ENCODE measurements at regions not wholly inside any gene's neighbourhood (a gene's known extent, or its start where the extent isn't known, plus 50 kb on each side); places are given as distances from the start of the nearest gene placed in this dataset.

DNA sequence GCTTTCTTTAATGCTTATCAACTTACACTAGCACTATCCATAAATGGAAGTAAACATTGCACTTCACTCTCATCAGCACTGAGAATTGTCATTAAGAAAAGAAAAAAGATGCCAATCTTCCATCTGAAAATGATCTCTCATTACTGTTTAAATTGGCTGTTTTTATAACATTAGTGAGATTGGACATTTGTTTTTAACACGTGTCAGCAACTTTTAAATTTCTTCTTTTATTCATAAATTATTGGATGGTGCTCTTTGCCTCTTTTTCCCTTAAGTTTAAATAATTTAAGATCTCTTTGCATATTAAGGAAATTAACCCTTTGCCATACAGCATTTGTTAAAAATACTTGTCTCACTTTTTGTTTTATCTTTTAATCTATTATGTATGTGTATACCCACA lies 146.5 kb upstream of the CHST9 start:
- ATAC-seq = no peak

DNA sequence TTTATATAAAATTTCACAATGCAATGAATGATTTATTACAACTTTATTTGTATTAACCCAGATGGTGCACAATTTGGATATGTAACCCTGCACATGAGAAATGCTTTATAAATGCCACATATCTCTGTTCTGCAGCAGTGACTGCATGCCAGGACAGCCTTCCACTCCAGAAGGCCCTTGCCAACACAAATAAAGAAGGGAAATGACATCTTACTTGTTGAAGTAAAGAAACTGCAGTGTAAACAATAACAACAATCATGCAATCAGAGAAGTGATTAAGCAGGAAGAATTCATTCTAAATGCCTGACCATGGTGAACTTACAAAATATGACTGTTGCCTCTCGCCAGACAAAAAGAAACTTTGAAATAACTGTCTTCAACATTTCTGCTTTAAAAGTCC lies 129.9 kb upstream of the CHST9 start:
- no peak for ATAC-seq
- TF ChIP-seq ZNF565 (CRISPR knock-in tag; conservative IDR thresholded peaks at IDR 0.05; ENCODE audit: low read depth) (no peak), SNAI2 (CRISPR knock-in tag; IDR thresholded peaks at IDR 0.05) (no peak), ESRRG (CRISPR knock-in tag; IDR thresholded peaks at IDR 0.05) (no peak), TCF4 (CRISPR knock-in tag; IDR thresholded peaks at IDR 0.05; ENCODE audit: borderline replicate concordance) (no peak), ISL1 (CRISPR knock-in tag; IDR thresholded peaks at IDR 0.05) (no peak), ARNTL (CRISPR knock-in tag; IDR thresholded peaks at IDR 0.05; ENCODE audit: borderline replicate concordance, low read depth) (no peak), OSR1 (CRISPR knock-in tag; IDR thresholded peaks at IDR 0.05) (no peak), ZFP30 (CRISPR knock-in tag; IDR thresholded peaks at IDR 0.05) (no peak)
- TF ChIP-seq, protein P1, sequence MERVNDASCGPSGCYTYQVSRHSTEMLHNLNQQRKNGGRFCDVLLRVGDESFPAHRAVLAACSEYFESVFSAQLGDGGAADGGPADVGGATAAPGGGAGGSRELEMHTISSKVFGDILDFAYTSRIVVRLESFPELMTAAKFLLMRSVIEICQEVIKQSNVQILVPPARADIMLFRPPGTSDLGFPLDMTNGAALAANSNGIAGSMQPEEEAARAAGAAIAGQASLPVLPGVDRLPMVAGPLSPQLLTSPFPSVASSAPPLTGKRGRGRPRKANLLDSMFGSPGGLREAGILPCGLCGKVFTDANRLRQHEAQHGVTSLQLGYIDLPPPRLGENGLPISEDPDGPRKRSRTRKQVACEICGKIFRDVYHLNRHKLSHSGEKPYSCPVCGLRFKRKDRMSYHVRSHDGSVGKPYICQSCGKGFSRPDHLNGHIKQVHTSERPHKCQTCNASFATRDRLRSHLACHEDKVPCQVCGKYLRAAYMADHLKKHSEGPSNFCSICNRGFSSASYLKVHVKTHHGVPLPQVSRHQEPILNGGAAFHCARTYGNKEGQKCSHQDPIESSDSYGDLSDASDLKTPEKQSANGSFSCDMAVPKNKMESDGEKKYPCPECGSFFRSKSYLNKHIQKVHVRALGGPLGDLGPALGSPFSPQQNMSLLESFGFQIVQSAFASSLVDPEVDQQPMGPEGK (CRISPR knock-in tag; IDR thresholded peaks at IDR 0.05; ENCODE audit: borderline replicate concordance) = no peak
- TF ChIP-seq, protein P2, sequence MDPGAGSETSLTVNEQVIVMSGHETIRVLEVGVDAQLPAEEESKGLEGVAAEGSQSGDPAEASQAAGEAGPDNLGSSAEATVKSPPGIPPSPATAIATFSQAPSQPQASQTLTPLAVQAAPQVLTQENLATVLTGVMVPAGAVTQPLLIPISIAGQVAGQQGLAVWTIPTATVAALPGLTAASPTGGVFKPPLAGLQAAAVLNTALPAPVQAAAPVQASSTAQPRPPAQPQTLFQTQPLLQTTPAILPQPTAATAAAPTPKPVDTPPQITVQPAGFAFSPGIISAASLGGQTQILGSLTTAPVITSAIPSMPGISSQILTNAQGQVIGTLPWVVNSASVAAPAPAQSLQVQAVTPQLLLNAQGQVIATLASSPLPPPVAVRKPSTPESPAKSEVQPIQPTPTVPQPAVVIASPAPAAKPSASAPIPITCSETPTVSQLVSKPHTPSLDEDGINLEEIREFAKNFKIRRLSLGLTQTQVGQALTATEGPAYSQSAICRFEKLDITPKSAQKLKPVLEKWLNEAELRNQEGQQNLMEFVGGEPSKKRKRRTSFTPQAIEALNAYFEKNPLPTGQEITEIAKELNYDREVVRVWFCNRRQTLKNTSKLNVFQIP (CRISPR knock-in tag; IDR thresholded peaks at IDR 0.05; ENCODE audit: borderline replicate concordance, low read depth) = no peak
- TF ChIP-seq, protein P3, sequence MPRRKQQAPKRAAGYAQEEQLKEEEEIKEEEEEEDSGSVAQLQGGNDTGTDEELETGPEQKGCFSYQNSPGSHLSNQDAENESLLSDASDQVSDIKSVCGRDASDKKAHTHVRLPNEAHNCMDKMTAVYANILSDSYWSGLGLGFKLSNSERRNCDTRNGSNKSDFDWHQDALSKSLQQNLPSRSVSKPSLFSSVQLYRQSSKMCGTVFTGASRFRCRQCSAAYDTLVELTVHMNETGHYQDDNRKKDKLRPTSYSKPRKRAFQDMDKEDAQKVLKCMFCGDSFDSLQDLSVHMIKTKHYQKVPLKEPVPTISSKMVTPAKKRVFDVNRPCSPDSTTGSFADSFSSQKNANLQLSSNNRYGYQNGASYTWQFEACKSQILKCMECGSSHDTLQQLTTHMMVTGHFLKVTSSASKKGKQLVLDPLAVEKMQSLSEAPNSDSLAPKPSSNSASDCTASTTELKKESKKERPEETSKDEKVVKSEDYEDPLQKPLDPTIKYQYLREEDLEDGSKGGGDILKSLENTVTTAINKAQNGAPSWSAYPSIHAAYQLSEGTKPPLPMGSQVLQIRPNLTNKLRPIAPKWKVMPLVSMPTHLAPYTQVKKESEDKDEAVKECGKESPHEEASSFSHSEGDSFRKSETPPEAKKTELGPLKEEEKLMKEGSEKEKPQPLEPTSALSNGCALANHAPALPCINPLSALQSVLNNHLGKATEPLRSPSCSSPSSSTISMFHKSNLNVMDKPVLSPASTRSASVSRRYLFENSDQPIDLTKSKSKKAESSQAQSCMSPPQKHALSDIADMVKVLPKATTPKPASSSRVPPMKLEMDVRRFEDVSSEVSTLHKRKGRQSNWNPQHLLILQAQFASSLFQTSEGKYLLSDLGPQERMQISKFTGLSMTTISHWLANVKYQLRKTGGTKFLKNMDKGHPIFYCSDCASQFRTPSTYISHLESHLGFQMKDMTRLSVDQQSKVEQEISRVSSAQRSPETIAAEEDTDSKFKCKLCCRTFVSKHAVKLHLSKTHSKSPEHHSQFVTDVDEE (CRISPR knock-in tag; IDR thresholded peaks at IDR 0.05) = no peak

More for the DNA sequence above, 146.5 kb upstream of the CHST9 start:
- TF ChIP-seq, protein P2 (CRISPR knock-in tag; IDR thresholded peaks at IDR 0.05; ENCODE audit: borderline replicate concordance, low read depth) = no peak
- TF ChIP-seq, protein P3 (CRISPR knock-in tag; IDR thresholded peaks at IDR 0.05) = no peak
- no peak for TF ChIP-seq ZC3H10 (CRISPR knock-in tag; IDR thresholded peaks at IDR 0.05)
- TF ChIP-seq, protein P1 (CRISPR knock-in tag; IDR thresholded peaks at IDR 0.05; ENCODE audit: borderline replicate concordance) = no peak
- TF ChIP-seq ZNF8 (CRISPR knock-in tag; IDR thresholded peaks at IDR 0.05) = no peak
- no peak for TF ChIP-seq ZNF565 (CRISPR knock-in tag; conservative IDR thresholded peaks at IDR 0.05; ENCODE audit: low read depth)
- no peak for TF ChIP-seq BACH2 (CRISPR knock-in tag; IDR thresholded peaks at IDR 0.05; ENCODE audit: borderline replicate concordance)
- TF ChIP-seq, protein P4, sequence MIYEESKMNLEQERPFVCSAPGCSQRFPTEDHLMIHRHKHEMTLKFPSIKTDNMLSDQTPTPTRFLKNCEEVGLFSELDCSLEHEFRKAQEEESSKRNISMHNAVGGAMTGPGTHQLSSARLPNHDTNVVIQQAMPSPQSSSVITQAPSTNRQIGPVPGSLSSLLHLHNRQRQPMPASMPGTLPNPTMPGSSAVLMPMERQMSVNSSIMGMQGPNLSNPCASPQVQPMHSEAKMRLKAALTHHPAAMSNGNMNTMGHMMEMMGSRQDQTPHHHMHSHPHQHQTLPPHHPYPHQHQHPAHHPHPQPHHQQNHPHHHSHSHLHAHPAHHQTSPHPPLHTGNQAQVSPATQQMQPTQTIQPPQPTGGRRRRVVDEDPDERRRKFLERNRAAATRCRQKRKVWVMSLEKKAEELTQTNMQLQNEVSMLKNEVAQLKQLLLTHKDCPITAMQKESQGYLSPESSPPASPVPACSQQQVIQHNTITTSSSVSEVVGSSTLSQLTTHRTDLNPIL (CRISPR knock-in tag; IDR thresholded peaks at IDR 0.05; ENCODE audit: low read depth) = no peak
- TF ChIP-seq ISL1 (CRISPR knock-in tag; IDR thresholded peaks at IDR 0.05) = no peak
- no peak for TF ChIP-seq ZFP30 (CRISPR knock-in tag; IDR thresholded peaks at IDR 0.05)
- no peak for TF ChIP-seq RARB (CRISPR knock-in tag; IDR thresholded peaks at IDR 0.05)
- TF ChIP-seq GLIS3 (CRISPR knock-in tag; IDR thresholded peaks at IDR 0.05) = no peak
- no peak for TF ChIP-seq OSR1 (CRISPR knock-in tag; IDR thresholded peaks at IDR 0.05)
- TF ChIP-seq CSDC2 (CRISPR knock-in tag; IDR thresholded peaks at IDR 0.05) = no peak
- TF ChIP-seq TCF4 (CRISPR knock-in tag; IDR thresholded peaks at IDR 0.05; ENCODE audit: borderline replicate concordance) = no peak
- TF ChIP-seq ZNF70 (CRISPR knock-in tag; IDR thresholded peaks at IDR 0.05) = no peak
- no peak for TF ChIP-seq ESRRG (CRISPR knock-in tag; IDR thresholded peaks at IDR 0.05)
- TF ChIP-seq, protein P5, sequence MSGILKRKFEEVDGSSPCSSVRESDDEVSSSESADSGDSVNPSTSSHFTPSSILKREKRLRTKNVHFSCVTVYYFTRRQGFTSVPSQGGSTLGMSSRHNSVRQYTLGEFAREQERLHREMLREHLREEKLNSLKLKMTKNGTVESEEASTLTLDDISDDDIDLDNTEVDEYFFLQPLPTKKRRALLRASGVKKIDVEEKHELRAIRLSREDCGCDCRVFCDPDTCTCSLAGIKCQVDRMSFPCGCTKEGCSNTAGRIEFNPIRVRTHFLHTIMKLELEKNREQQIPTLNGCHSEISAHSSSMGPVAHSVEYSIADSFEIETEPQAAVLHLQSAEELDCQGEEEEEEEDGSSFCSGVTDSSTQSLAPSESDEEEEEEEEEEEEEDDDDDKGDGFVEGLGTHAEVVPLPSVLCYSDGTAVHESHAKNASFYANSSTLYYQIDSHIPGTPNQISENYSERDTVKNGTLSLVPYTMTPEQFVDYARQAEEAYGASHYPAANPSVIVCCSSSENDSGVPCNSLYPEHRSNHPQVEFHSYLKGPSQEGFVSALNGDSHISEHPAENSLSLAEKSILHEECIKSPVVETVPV (CRISPR knock-in tag; IDR thresholded peaks at IDR 0.05) = no peak
- no peak for TF ChIP-seq PPARA (CRISPR knock-in tag; IDR thresholded peaks at IDR 0.05; ENCODE audit: borderline replicate concordance)
